NCI-H187 (cell line): ENCODE measurements at regions not wholly inside any gene's neighbourhood (a gene's known extent, or its start where the extent isn't known, plus 50 kb on each side); places are given as distances from the start of the nearest gene placed in this dataset.

Experiments
- DNase-seq, 2 experiments: peaks; one replicate each; lab custom pipeline; 2025; lab: John Stamatoyannopoulos, UW

DNA sequence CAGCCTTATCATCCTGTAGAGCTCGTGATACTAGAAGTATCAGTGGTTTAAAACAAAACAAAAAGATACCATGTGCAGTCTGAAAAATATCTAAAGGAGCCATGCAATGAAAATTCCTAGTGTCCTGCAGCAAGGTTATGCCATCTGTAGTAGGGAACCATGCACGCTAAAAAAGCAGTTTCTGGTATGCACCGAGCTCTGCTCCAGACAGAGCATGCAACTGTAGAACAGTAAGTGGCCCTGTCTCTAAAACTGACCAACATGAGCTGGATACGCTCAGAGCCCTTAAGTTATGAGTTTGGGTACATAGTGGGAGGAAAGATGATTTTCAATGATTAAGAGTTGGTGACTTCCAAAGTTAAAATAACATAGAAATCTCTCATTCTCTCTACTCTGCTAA lies 159.3 kb upstream of the ADAMTS5 start:
- DNase-seq, result no peak

DNA sequence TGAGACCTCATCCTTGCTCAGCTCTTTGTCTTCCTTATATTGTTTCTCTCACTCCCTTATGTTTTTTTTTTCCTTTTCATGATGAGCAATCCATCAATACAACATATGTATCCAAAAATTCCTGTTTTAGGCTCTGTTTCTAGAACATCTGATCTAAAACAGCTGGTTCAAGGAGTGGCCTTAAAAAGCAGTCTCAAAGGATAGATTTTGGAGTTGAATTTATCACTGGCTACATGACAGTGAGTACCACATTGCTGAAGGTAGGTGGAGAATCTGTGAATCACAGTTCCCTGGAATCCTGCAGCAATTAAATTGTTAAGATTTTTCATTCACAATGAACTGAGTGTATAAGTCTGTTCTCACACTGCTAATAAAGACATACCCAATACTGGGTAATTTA lies 155.8 kb upstream of the ADAMTS5 start:
- DNase-seq, result no peak

DNA sequence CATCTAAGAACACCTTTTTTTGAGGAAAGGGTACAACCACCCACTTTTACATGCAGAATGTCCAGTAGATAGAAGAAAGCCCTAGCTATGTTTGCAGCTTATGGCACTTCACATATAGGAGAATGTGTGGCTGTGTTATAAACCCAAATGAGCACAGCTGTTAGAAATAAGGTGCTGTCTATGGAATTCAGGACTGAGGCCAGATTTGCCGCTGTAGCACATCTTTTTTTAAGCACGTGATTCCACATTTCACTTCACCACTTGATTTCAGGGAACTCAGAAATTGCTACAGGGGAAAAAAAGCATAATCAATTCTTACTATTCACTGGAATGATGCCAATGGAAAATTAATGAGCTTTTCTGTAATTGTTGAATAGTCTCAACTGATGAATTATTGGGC lies 147.2 kb upstream of the ADAMTS5 start:
- no peak for DNase-seq

GRCh38 chr21:27112186-27112585 lies 145.3 kb upstream of the ADAMTS5 start:
- no peak for DNase-seq

DNA sequence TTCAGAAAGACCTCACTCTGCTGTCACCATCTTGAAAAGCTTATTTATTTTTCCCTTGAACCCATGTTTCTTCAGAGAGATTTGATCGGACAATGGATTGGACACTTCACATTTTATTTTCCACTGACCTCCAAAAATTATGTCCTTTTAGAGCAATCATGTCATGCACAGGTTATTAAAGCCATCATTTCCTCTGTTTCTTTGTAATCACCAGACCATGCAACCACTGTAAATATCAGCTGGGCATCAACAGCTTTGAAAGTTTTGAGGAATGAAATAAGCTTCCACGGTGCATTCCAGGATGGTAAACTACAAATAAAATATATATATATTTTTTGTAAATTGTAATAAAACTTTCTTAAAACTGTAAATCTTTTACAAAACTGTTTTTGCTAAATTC lies 144.1 kb upstream of the ADAMTS5 start:
- no peak for DNase-seq

DNA sequence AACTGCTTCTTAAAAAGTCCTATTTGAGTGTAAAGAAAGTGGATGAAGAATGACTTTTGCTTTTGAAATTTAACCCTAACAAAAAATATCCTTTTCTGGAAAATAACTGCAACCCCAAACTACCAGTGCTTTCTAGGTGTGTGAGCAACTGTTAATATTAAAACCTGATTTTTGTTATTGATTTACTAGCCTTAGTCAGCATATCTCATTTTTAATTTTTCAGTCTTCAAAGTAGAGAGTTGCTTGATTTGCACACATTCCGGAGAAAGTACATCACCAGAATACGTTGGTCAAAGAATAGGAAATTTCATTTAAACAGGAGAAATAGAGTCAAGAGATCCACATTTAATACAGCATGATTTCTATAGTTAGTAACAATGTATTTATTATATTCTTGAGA lies 141.8 kb upstream of the ADAMTS5 start:
- no peak for DNase-seq

DNA sequence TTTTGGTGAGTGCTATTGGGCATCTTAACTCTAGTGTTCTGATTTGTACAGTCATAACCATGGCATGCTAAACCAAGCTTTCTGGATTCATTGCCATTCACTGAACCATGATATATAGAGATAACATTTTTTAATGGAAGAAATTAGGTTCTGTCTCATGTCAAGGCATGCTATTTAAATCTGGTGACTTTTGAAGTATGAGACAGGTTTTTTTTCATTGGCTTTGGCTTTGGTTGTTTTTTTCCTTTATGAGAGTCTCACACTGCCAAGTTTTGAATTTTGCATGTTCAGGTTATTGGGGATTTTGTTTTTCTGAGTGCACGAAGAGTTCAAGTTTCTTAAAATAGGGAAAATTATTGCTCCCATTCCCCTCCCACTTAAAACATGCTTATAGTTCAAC lies 141.3 kb upstream of the ADAMTS5 start:
- DNase-seq, result no peak

GRCh38 chr21:27104846-27105431 lies 138.1 kb upstream of the ADAMTS5 start:
- DNase-seq, result no peak

GRCh38 chr21:27103768-27104167 lies 136.9 kb upstream of the ADAMTS5 start:
- no peak for DNase-seq

- DNase-seq, result no peak
These were observed 134.6 kb upstream of the ADAMTS5 start for GRCh38 chr21:27101523-27101922.

GRCh38 chr21:27094184-27094948 lies 127.5 kb upstream of the ADAMTS5 start:
- DNase-seq, result no peak

- no peak for DNase-seq
These were observed 119.7 kb upstream of the ADAMTS5 start for GRCh38 chr21:27086630-27087029.

DNA sequence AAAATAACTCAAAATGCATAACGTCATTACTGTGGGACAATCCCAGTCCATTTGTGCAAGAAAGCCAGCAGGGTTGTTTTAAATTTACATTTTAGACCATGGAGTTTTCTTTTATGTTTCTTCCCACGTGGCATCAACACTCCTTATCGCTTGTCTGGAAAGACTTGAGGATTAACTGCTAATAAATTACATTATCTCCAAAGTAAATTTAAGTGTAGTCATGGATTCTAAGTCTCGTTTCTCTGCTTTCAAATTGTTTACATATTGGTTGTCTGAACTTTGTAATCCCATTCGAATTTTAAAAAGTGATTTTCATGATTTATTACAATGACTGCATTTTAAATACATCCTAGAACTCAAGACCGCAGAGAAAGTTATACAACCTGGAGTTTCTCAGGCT lies 119.3 kb upstream of the ADAMTS5 start:
- DNase-seq, result no peak

DNA sequence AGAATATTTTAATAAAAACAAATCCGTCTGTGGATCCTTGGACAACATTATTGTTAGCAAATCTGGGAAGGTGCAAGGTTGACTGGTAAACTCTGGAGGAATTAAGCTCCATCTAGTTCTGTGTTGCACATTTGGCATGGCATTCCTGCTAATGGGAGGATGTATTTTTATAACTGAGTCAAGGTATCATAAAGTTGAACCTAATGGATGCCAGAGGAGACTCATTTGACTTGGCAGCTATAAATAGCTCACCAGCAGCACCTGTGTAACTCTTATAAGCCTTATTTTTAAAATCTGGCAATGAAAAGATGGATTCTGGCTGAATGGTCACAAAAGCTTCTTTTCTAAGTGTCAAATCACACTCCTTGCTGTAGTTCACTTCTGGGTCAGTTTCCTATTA lies 118.5 kb upstream of the ADAMTS5 start:
- no peak for DNase-seq

DNA sequence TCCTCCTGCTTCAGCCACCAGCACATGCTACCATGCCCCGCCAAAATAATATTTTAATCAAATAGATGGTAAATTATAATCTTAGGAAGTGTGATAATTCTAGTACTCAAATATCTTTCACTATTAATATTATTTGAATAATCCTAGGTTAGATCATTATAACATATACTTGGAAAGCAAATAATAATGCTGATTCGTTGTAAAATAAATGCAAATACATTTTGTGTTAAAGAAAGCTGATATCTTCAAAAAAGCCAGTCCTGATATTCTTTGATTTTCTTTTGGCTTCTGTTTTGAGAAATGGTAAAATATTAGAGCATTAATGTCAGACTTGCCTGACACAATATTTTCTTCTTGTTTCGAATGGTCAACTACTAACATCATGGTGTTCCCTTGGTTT lies 116.3 kb upstream of the ADAMTS5 start:
- no peak for DNase-seq

DNA sequence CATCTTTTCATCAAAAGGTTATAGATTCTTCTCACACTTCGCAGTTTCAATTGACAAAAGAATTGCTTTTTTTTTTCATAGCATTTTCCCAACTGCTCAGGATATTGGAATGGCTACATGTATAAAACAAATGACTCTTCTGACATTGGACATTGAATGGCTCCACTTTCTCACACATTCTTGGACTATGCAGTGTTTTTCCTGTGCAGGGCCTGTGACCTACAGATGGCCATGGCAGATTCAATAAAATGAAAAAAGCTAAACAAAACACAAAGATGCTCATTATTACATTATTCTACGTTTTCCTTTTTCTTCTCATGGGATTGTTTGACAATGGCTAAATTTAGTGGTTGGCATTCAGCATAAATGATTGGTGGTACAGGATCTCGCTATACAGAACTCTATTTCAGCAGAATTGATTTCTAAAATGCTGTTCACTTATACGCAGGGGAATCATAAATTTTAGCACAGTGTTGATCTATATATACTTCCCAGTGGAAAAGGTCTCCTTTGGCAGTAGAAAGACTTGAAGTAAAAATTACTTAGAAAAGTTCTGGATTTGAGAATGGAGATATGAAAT lies 115.6 kb upstream of the ADAMTS5 start:
- DNase-seq, result no peak

DNA sequence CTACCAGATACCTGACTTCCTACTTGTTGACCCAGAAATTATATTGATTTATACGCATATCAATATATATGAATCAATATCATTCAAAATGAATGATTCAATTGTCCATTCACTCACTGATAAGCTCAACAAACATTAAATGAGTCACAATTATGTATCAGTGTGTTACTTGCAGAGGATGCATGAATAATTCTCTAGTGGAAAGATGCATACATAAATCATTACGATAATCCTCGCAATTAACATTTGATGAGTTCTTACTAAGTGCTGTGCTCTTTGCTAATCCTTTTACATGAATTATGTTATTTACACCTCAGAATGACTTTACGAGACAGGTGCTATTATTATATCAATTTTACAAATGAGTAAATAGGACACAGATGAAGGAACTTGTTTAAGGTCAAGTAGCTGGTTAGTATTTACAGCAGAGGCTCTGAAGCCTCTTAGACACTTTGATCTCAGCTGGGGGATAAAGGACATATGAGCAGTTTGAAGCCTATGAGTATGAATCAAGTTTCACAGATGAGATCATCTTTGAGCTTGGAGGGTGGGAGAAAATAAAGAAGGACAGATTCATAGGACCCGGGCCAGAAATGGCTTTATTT lies 112.8 kb upstream of the ADAMTS5 start:
- no peak for DNase-seq

GRCh38 chr21:27078915-27079314 lies 112.0 kb upstream of the ADAMTS5 start:
- DNase-seq, result no peak

DNA sequence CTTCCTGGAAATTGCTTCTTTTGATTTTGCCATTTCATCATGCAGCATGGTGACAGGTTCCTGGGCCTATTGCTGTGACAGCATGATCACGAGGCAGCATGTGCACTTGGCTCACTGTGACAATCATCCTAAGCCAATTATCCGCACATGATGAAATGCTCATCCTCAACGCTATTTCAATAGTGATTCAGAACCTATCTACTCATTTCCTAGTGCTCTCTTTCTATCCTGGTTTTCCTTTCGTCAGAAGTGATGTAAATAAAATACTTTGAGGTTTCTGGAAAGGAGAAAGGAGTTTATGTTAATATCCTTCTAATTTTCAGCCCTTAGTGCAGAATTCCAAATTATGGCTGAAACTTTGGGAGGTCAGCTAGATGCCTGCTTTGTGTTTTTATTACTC lies 110.6 kb upstream of the ADAMTS5 start:
- DNase-seq, result no peak

GRCh38 chr21:27076025-27076424 lies 109.1 kb upstream of the ADAMTS5 start:
- DNase-seq, result no peak

GRCh38 chr21:27070861-27071670 lies 104.2 kb upstream of the ADAMTS5 start:
- DNase-seq, result no peak

GRCh38 chr21:27068811-27069210 lies 101.9 kb upstream of the ADAMTS5 start:
- no peak for DNase-seq
